Ovary (tissue), 7 donors: ENCODE measurements at regions not wholly inside any gene's neighbourhood (a gene's known extent, or its start where the extent isn't known, plus 50 kb on each side); places are given as distances from the start of the nearest gene placed in this dataset.

ENCODE experiments used
- DNase-seq, 5 donors: peaks; one replicate each; pipeline ENCODE4 v3.0.0-alpha.2; 2019 to 2020
- H3K27ac ChIP-seq, 2 donors: fragments of 200-600 bp; one replicate each; pipeline versions ENCODE4 v1.5.1 to v1.8.0; 2019 to 2022
- H3K27me3 ChIP-seq: fragments of 200-600 bp; one replicate; pipeline ENCODE4 v1.8.0; 2022
- H3K36me3 ChIP-seq: fragments of 200-600 bp; sonication (generic); one replicate; pipeline ENCODE4 v1.5.1; 2019
- H3K4me1 ChIP-seq: one replicate; pipeline ENCODE4 v1.8.1; 2013; ENCODE audit warnings: mild to moderate bottlenecking, moderate library complexity; ENCODE audit not compliant: insufficient read depth
- H3K4me3 ChIP-seq: fragments of 200-600 bp; sonication (generic); one replicate; pipeline ENCODE4 v1.5.1; 2017
- H3K9me3 ChIP-seq, 2 donors: fragments of 200-600 bp in 1 of 2; sonication (generic) in 1 of 2; one replicate each; pipeline versions ENCODE4 v1.5.1 to v1.8.1; 2013 to 2019; ENCODE audit warnings: mild to moderate bottlenecking in 1 of 2, moderate library complexity in 1 of 2
- EP300 ChIP-seq: sonication (generic); formaldehyde crosslinking; IDR thresholded peaks from one replicate; pipeline ENCODE4 v1.6.1; 2017; ENCODE audit warnings: antibody characterized with exemption
- POLR2A ChIP-seq: fragments of 450-650 bp; IDR thresholded peaks from one replicate; pipeline ENCODE4 v1.6.1; 2017; ENCODE audit warnings: antibody characterized with exemption, mild to moderate bottlenecking, moderate library complexity
- WGBS, 3 donors: extraction: QIAGEN DNeasy Blood & Tissue Kit in 1 of 3; methylation state at CpG; one replicate each; pipeline versions ENCODE4 v1.1.5 to v1.1.7; 2013 to 2017; 5-methylcytosine and 5-hydroxymethylcytosine counted together
- intact Hi-C, 4 donors: fragments of 100-400 bp; cut with DNase I; formaldehyde crosslinking; loops; one replicate each; pipeline versions ENCODE4 v1.11.0 to v1.15.1; 2022 to 2023
- TF ChIP-seq, protein P1 (sequence below), 3 donors: fragments of 450-650 bp in 2 of 3; fragments of 200-600 bp in 1 of 3; IDR thresholded peaks; one replicate each; pipeline versions ENCODE4 v1.5.1 to v1.8.0; 2016 to 2022; ENCODE audit warnings: antibody characterized with exemption in 3 of 3, mild to moderate bottlenecking in 1 of 3
- donor health status: DM: no; HTN: no; CAD: no; lungs with moderate emphysema.
- donor health status: DM: no; HTN: no; CAD: no.
- donor health status: Bipolar disorder and iron deficiency.
- donor health status: DM: no; HTN: no; CAD: no.
- donor health status: DM: yes; HTN: yes; CAD: no.

GRCh38 chr4:104549736-104550135 is 55.0 kb upstream of the CXXC4 start:
- no peaks in the 10 kb centered on the region for H3K36me3 ChIP-seq
- no peak overlapping the region for H3K27ac ChIP-seq
- no peaks in the 10 kb centered on the region for H3K4me1 ChIP-seq
- H3K4me3 ChIP-seq = no peak overlapping the region
- intact Hi-C loops = no loop called here
- 26 to 46% (median 32%) methylated on average over 2 of the region's 2 CpGs for WGBS, 3 donors
- DNase-seq = no peak
- no peaks in the 10 kb centered on the region for H3K9me3 ChIP-seq
- TF ChIP-seq, protein P1, sequence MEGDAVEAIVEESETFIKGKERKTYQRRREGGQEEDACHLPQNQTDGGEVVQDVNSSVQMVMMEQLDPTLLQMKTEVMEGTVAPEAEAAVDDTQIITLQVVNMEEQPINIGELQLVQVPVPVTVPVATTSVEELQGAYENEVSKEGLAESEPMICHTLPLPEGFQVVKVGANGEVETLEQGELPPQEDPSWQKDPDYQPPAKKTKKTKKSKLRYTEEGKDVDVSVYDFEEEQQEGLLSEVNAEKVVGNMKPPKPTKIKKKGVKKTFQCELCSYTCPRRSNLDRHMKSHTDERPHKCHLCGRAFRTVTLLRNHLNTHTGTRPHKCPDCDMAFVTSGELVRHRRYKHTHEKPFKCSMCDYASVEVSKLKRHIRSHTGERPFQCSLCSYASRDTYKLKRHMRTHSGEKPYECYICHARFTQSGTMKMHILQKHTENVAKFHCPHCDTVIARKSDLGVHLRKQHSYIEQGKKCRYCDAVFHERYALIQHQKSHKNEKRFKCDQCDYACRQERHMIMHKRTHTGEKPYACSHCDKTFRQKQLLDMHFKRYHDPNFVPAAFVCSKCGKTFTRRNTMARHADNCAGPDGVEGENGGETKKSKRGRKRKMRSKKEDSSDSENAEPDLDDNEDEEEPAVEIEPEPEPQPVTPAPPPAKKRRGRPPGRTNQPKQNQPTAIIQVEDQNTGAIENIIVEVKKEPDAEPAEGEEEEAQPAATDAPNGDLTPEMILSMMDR (IDR thresholded peaks at IDR 0.05) = no peak
- TF ChIP-seq POLR2A = no peak
- TF ChIP-seq EP300 = no peak
- no peaks in the 10 kb centered on the region for H3K27me3 ChIP-seq

DNA sequence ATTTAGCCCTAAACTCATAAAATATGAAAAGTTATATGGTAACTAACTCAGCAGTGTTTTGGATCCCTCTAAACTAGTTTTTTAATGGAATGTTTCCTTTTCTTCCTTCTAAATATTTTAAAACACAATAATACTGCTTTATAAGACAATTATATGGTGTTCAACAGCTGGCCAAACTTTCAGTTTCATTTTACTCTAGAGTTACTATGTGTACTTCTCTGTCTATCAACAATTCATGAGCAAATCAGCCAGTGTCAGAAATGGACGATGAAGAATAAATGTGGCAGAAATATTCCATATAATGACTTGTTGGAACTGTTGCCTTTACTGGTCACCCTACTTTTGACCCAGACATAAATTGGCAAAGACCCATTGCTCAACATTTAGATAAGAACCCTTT is 64.8 kb upstream of the CXXC4 start:
- no peaks in the 10 kb centered on the region for H3K4me1 ChIP-seq
- H3K4me3 ChIP-seq = no peak overlapping the region
- TF ChIP-seq POLR2A = no peak
- TF ChIP-seq, protein P1 (IDR thresholded peaks at IDR 0.05) = no peak
- no peak for TF ChIP-seq EP300
- no peak overlapping the region for H3K27ac ChIP-seq
- intact Hi-C loops = no loop called here
- H3K9me3 ChIP-seq = no peaks in the 10 kb centered on the region
- no peak for DNase-seq
- H3K27me3 ChIP-seq = no peaks in the 10 kb centered on the region
- 7 to 46% (median 15%) methylated on average over 1 of the region's 1 CpG for WGBS, 3 donors
- H3K36me3 ChIP-seq = no peaks in the 10 kb centered on the region

- no peak for DNase-seq
- Histone ChIP-seq H3K27me3 (no peaks in the 10 kb centered on the region), H3K4me1 (no peaks in the 10 kb centered on the region), H3K9me3 (no peaks in the 10 kb centered on the region), H3K27ac (no peak overlapping the region), H3K36me3 (no peaks in the 10 kb centered on the region), H3K4me3 (no peak overlapping the region)
- intact Hi-C loops = no loop called here
- 93 to 100% (median 94%) methylated on average over 2 of the region's 2 CpGs for WGBS, 3 donors
- TF ChIP-seq EP300 (no peak), POLR2A (no peak)
- TF ChIP-seq, protein P1 (IDR thresholded peaks at IDR 0.05) = no peak
These were observed 76.6 kb upstream of the CXXC4 start for GRCh38 chr4:104571341-104571740.

- Histone ChIP-seq H3K4me3 (no peak overlapping the region), H3K36me3 (no peaks in the 10 kb centered on the region), H3K27ac (no peak overlapping the region), H3K4me1 (no peaks in the 10 kb centered on the region), H3K27me3 (no peaks in the 10 kb centered on the region), H3K9me3 (no peaks in the 10 kb centered on the region)
- DNase-seq = no peak
- 83 to 88% (median 88%) methylated on average over 4 of the region's 4 CpGs for WGBS, 3 donors
- TF ChIP-seq EP300 = no peak
- TF ChIP-seq, protein P1 (IDR thresholded peaks at IDR 0.05) = no peak
- no peak for TF ChIP-seq POLR2A
- intact Hi-C loops = no loop called here
These were observed 79.7 kb upstream of the CXXC4 start for GRCh38 chr4:104574371-104574770.

- 71 to 79% (median 72%) methylated on average over 1 of the region's 1 CpG for WGBS, 3 donors
- Histone ChIP-seq H3K27me3 (no peaks in the 10 kb centered on the region), H3K4me1 (no peaks in the 10 kb centered on the region), H3K27ac (no peak overlapping the region), H3K4me3 (no peak overlapping the region), H3K36me3 (no peaks in the 10 kb centered on the region), H3K9me3 (no peaks in the 10 kb centered on the region)
- TF ChIP-seq POLR2A = no peak
- TF ChIP-seq, protein P1 (IDR thresholded peaks at IDR 0.05) = no peak
- TF ChIP-seq EP300 = no peak
- intact Hi-C loops = no loop called here
- no peak for DNase-seq
These were observed 80.6 kb upstream of the CXXC4 start for GRCh38 chr4:104575278-104575677.
